Ascending aorta (tissue), 2 donors: ENCODE measurements at regions not wholly inside any gene's neighbourhood (a gene's known extent, or its start where the extent isn't known, plus 50 kb on each side); places are given as distances from the start of the nearest gene placed in this dataset.

ENCODE experiments used
- DNase-seq, 2 donors: peaks; one replicate each; pipeline ENCODE4 v3.0.0-alpha.2; 2019; ENCODE audit warnings: low spot score in 2 of 2
- H3K27ac ChIP-seq, 2 donors: fragments of 200-600 bp; sonication (generic); one replicate each; pipeline ENCODE4 v1.5.1; 2016 to 2017; ENCODE audit warnings: mild to moderate bottlenecking in 1 of 2
- H3K27me3 ChIP-seq: fragments of 200-600 bp; sonication (generic); one replicate; pipeline ENCODE4 v1.5.1; 2017
- H3K36me3 ChIP-seq, 2 donors: fragments of 200-600 bp; sonication (generic); one replicate each; pipeline ENCODE4 v1.5.1; 2016
- H3K4me1 ChIP-seq, 2 donors: fragments of 200-600 bp; sonication (generic); one replicate each; pipeline ENCODE4 v1.5.1; 2016 to 2017; ENCODE audit warnings: mild to moderate bottlenecking in 1 of 2
- H3K4me3 ChIP-seq, 2 donors: fragments of 200-600 bp; sonication (generic); one replicate each; pipeline ENCODE4 v1.5.1; 2016 to 2017; ENCODE audit warnings: mild to moderate bottlenecking in 1 of 2
- H3K9me3 ChIP-seq, 2 donors: fragments of 200-600 bp; sonication (generic); one replicate each; pipeline ENCODE4 v1.5.1; 2016
- CTCF ChIP-seq, 3 experiments: fragments of 200-600 bp in 2 of 3; fragments of 450-650 bp in 1 of 3; sonication (generic) in 2 of 3; IDR thresholded peaks; one replicate each; pipeline ENCODE4 v1.5.1; 2016 to 2019; ENCODE audit warnings: antibody characterized with exemption in 3 of 3, mild to moderate bottlenecking in 1 of 3, moderate library complexity in 1 of 3
- intact Hi-C: fragments of 100-400 bp; cut with DNase I; formaldehyde crosslinking; loops from one replicate; pipeline ENCODE4 v1.15.1; 2023

DNA sequence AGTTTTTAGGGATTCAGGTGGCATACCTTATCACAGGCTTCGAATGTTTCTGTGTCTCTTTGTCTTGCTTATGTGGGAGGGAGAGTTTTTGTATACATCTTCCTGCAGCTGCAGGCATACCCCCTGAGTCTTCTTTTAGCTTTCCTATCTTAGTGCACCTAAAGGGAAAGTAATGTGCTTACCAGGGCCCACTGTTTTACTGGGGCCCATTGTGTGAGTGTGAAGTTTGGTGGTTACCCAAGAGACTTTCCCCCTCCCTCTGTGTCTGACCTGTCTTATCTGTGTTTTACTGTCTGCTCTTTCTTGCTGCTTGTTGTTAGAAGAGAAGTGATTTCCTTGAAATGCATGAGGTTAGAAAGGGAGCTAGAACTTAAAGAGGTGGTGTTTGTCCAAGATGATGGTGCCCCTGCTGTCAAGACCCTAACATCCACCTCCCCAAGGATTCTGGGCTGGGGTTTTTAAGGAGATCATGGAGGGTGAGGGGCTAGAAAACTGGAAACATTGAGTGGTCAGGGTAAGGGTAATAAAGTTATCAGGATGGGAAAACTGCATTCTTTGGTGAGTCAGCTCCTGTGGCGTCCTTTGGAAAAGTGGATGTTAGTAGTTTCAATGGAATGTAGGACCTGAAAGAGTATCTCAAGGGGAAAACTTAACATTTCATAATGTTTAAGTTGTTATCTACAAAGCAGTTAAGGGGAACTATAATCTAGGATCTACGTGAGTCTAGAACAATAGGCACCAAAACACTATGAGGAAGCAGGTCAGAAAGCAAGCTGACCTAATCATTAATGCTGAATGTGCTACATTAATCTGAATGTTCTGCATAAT, 583.5 kb upstream of the TUSC1 start:
- intact Hi-C loops = no loop called here
- H3K4me3 ChIP-seq = no peak overlapping the region
- no peaks in the 10 kb centered on the region for H3K36me3 ChIP-seq
- no peaks in the 10 kb centered on the region for H3K4me1 ChIP-seq
- TF ChIP-seq CTCF (IDR thresholded peaks at IDR 0.05) = no peak
- no peak overlapping the region for H3K27ac ChIP-seq
- H3K9me3 ChIP-seq = no peaks in the 10 kb centered on the region
- no peak for DNase-seq
- H3K27me3 ChIP-seq = no peaks in the 10 kb centered on the region

- intact Hi-C loops = no loop called here
- no peak for TF ChIP-seq CTCF (IDR thresholded peaks at IDR 0.05)
- H3K4me1 ChIP-seq = no peaks in the 10 kb centered on the region
These were observed 582.0 kb upstream of the TUSC1 start for GRCh38 chr9:26260238-26260637.

GRCh38 chr9:26247861-26248260, 569.6 kb upstream of the TUSC1 start:
- Histone ChIP-seq H3K9me3 (no peaks in the 10 kb centered on the region), H3K4me1 (no peaks in the 10 kb centered on the region), H3K27ac (no peak overlapping the region), H3K4me3 (no peak overlapping the region), H3K27me3 (no peaks in the 10 kb centered on the region), H3K36me3 (no peaks in the 10 kb centered on the region)
- TF ChIP-seq CTCF (IDR thresholded peaks at IDR 0.05) = no peak
- no peak for DNase-seq
- intact Hi-C loops = no loop called here

More at GRCh38 chr9:26260238-26260637, 582.0 kb upstream of the TUSC1 start:
- no peak for DNase-seq
- Histone ChIP-seq H3K4me3 (no peak overlapping the region), H3K27me3 (no peaks in the 10 kb centered on the region), H3K27ac (no peak overlapping the region), H3K36me3 (no peaks in the 10 kb centered on the region), H3K9me3 (no peaks in the 10 kb centered on the region)

GRCh38 chr9:26244661-26245451, 566.6 kb upstream of the TUSC1 start:
- no peak for TF ChIP-seq CTCF (IDR thresholded peaks at IDR 0.05)
- DNase-seq = no peak
- no peaks in the 10 kb centered on the region for H3K9me3 ChIP-seq
- no peaks in the 10 kb centered on the region for H3K36me3 ChIP-seq
- no peak overlapping the region for H3K4me3 ChIP-seq
- no peak overlapping the region for H3K27ac ChIP-seq
- H3K27me3 ChIP-seq = no peaks in the 10 kb centered on the region
- intact Hi-C loops = no loop called here
- no peaks in the 10 kb centered on the region for H3K4me1 ChIP-seq

DNA sequence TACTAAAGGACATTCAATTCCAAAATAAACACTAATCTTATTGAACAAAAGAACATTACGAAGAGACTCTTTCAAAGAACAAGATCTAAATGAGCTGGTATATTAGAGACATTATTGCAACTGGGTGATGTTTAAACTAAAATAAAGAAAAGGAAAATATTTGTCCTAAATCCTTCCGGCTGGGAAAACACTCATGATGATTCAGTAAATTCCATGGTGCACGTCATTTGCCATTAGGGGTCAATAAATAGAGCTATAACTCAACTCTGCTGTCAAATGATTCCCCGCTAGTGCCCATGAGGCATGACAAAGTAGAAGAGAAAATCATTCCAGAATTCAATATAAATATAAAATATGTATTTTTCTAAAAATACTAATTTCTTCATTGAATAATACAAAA, 565.5 kb upstream of the TUSC1 start:
- Histone ChIP-seq H3K4me1 (no peaks in the 10 kb centered on the region), H3K9me3 (no peaks in the 10 kb centered on the region), H3K4me3 (no peak overlapping the region), H3K36me3 (no peaks in the 10 kb centered on the region), H3K27ac (no peak overlapping the region), H3K27me3 (no peaks in the 10 kb centered on the region)
- intact Hi-C loops = no loop called here
- DNase-seq = no peak
- no peak for TF ChIP-seq CTCF (IDR thresholded peaks at IDR 0.05)
